Caco-2 (cell line): ENCODE measurements at regions not wholly inside any gene's neighbourhood (a gene's known extent, or its start where the extent isn't known, plus 50 kb on each side); places are given as distances from the start of the nearest gene placed in this dataset.

Experiments
- BruUV-seq: library from RNA; stranded (reverse); fragments of 400-500 nt; replicated peaks from 2 replicates; lab custom pipeline; 2021; lab: Mats Ljungman, UMichigan
- CTCF ChIA-PET: fragments of 300-600 bp; sonication (Branson Sonifier 250); formaldehyde crosslinking; loops from one replicate; lab custom pipeline; 2022; ENCODE audit warnings: antibody characterized with exemption; lab: Charles Lee
- POLR2A ChIA-PET: fragments of 300-600 bp; sonication (Branson Sonifier 250); formaldehyde crosslinking; loops from one replicate; lab custom pipeline; 2022; ENCODE audit warnings: antibody characterized with exemption; lab: Charles Lee
- DNase-seq, 2 experiments: peaks; one replicate each; pipeline versions ENCODE4 v3.0.0 to v3.0.0-alpha.2; 2020 to 2022
- H3K27me3 ChIP-seq: replicated peaks from 2 replicates; pipeline ENCODE4 v1.6.0; 2011; ENCODE audit warnings: low read length; ENCODE audit not compliant: control insufficient read depth, insufficient read depth
- H3K36me3 ChIP-seq: 2 replicates; pipeline ENCODE4 v1.5.1; 2011; ENCODE audit warnings: low read length; ENCODE audit not compliant: control insufficient read depth, insufficient read depth
- H3K4me1 ChIP-seq: fragments of 250-450 bp; sonication (Bioruptor Pico); 2 replicates; pipeline ENCODE4 v1.5.1; 2020; ENCODE audit warnings: mild to moderate bottlenecking
- H3K4me3 ChIP-seq: 2 replicates; pipeline ENCODE4 v1.5.1; 2011; ENCODE audit warnings: low read depth, mild to moderate bottlenecking, control low read depth, low read length
- H3K9me3 ChIP-seq: fragments of 250-450 bp; sonication (Bioruptor Pico); 2 replicates; pipeline ENCODE4 v1.5.1; 2020; ENCODE audit warnings: mild to moderate bottlenecking, moderate library complexity
- H3K27ac Mint-ChIP-seq: one replicate; pipeline ENCODE4 v1.8.0; 2022; ENCODE audit warnings: mixed read lengths; ENCODE audit not compliant: unreplicated experiment
- H3K27me3 Mint-ChIP-seq: one replicate; pipeline ENCODE4 v1.8.0; 2022; ENCODE audit warnings: mixed read lengths; ENCODE audit not compliant: insufficient read depth, unreplicated experiment
- H3K36me3 Mint-ChIP-seq: one replicate; pipeline ENCODE4 v1.8.0; 2022; ENCODE audit warnings: mild to moderate bottlenecking, mixed read lengths; ENCODE audit not compliant: insufficient read depth, unreplicated experiment
- H3K4me1 Mint-ChIP-seq: one replicate; pipeline ENCODE4 v1.8.0; 2022; ENCODE audit warnings: low read depth, mixed read lengths; ENCODE audit not compliant: unreplicated experiment
- H3K4me3 Mint-ChIP-seq: one replicate; pipeline ENCODE4 v1.8.0; 2022; ENCODE audit warnings: mild to moderate bottlenecking, moderate library complexity, mixed read lengths; ENCODE audit not compliant: unreplicated experiment
- H3K9me3 Mint-ChIP-seq: one replicate; pipeline ENCODE4 v1.8.0; 2022; ENCODE audit warnings: mixed read lengths; ENCODE audit not compliant: unreplicated experiment
- CTCF ChIP-seq, 2 experiments: fragments of 200-600 bp in 1 of 2; IDR thresholded peaks; 1 replicate in 1 of 2; 2 replicates in 1 of 2; pipeline versions ENCODE4 v1.5.1 to v1.8.0; 2011 to 2022; ENCODE audit warnings: antibody characterized with exemption in 1 of 2, control low read depth in 1 of 2, inconsistent platforms in 1 of 2, low read depth in 1 of 2, low read length in 1 of 2, mild to moderate bottlenecking in 1 of 2, moderate library complexity in 1 of 2; ENCODE audit not compliant: insufficient read depth in 1 of 2, severe bottlenecking in 1 of 2, unreplicated experiment in 1 of 2
- intact Hi-C: fragments of 100-400 bp; cut with micrococcal nuclease; formaldehyde crosslinking; loops from one replicate; pipeline ENCODE4 v1.10.0; 2022; ENCODE audit not compliant: unreplicated experiment

GRCh38 chr15:95655089-95655607, 675.4 kb upstream of the NR2F2 start:
- H3K4me3 ChIP-seq, result no peak overlapping the region
- POLR2A ChIA-PET, result no interaction called here
- Mint-ChIP-seq H3K27me3 (no peaks in the 10 kb centered on the region), H3K9me3 (no peaks in the 10 kb centered on the region), H3K4me1 (no peaks in the 10 kb centered on the region), H3K36me3 (no peaks in the 10 kb centered on the region), H3K27ac (no peak overlapping the region), H3K4me3 (no peak overlapping the region)
- intact Hi-C loops, result no loop called here
- CTCF ChIA-PET, result no interaction called here
- no peaks in the 10 kb centered on the region for H3K9me3 ChIP-seq
- H3K4me1 ChIP-seq, result no peaks in the 10 kb centered on the region
- BruUV-seq, result no TSS peak
- TF ChIP-seq CTCF (IDR thresholded peaks at IDR 0.05; ENCODE audit: insufficient read depth in 1 of 2, low read depth in 1 of 2, low read length in 1 of 2, severe bottlenecking in 1 of 2, unreplicated experiment in 1 of 2), result no peak
- no peaks in the 10 kb centered on the region for H3K27me3 ChIP-seq
- DNase-seq, result no peak
- H3K36me3 ChIP-seq, result no peaks in the 10 kb centered on the region

- CTCF ChIA-PET, result no interaction called here
These were observed 673.9 kb upstream of the NR2F2 start for GRCh38 chr15:95656595-95656994.

GRCh38 chr15:95658799-95659198, 671.7 kb upstream of the NR2F2 start:
- no peaks in the 10 kb centered on the region for H3K36me3 Mint-ChIP-seq
- Histone ChIP-seq H3K27me3 (no peaks in the 10 kb centered on the region), H3K4me3 (no peak overlapping the region), H3K4me1 (no peaks in the 10 kb centered on the region), H3K9me3 (no peaks in the 10 kb centered on the region), H3K36me3 (no peaks in the 10 kb centered on the region)
- H3K4me3 Mint-ChIP-seq, result no peak overlapping the region
- intact Hi-C loops, result no loop called here
- TF ChIP-seq CTCF (IDR thresholded peaks at IDR 0.05; ENCODE audit: insufficient read depth in 1 of 2, low read depth in 1 of 2, low read length in 1 of 2, severe bottlenecking in 1 of 2, unreplicated experiment in 1 of 2), result no peak
- no TSS peak for BruUV-seq
- no peaks in the 10 kb centered on the region for H3K4me1 Mint-ChIP-seq
- H3K27ac Mint-ChIP-seq, result no peak overlapping the region
- POLR2A ChIA-PET, result no interaction called here
- H3K9me3 Mint-ChIP-seq, result no peaks in the 10 kb centered on the region
- no peak for DNase-seq
- no peaks in the 10 kb centered on the region for H3K27me3 Mint-ChIP-seq
- CTCF ChIA-PET, result no interaction called here

More at GRCh38 chr15:95656595-95656994, 673.9 kb upstream of the NR2F2 start:
- Histone ChIP-seq H3K4me3 (no peak overlapping the region), H3K36me3 (no peaks in the 10 kb centered on the region), H3K27me3 (no peaks in the 10 kb centered on the region), H3K4me1 (no peaks in the 10 kb centered on the region), H3K9me3 (no peaks in the 10 kb centered on the region)
- H3K4me1 Mint-ChIP-seq, result no peaks in the 10 kb centered on the region
- no peaks in the 10 kb centered on the region for H3K36me3 Mint-ChIP-seq
- POLR2A ChIA-PET, result no interaction called here
- DNase-seq, result no peak
- no peaks in the 10 kb centered on the region for H3K9me3 Mint-ChIP-seq
- intact Hi-C loops, result no loop called here
- TF ChIP-seq CTCF (IDR thresholded peaks at IDR 0.05; ENCODE audit: insufficient read depth in 1 of 2, low read depth in 1 of 2, low read length in 1 of 2, severe bottlenecking in 1 of 2, unreplicated experiment in 1 of 2), result no peak
- no TSS peak for BruUV-seq
- no peak overlapping the region for H3K27ac Mint-ChIP-seq
- no peak overlapping the region for H3K4me3 Mint-ChIP-seq
- no peaks in the 10 kb centered on the region for H3K27me3 Mint-ChIP-seq
